Amygdala (tissue), 56 donors: ENCODE measurements at regions not wholly inside any gene's neighbourhood (a gene's known extent, or its start where the extent isn't known, plus 50 kb on each side); places are given as distances from the start of the nearest gene placed in this dataset.

Source experiments
- DNase-seq, 56 donors: peaks; one replicate each; lab custom pipeline; 2025; lab: John Stamatoyannopoulos, UW

- no peak for DNase-seq
Observed at GRCh38 chr13:77969299-77969698, 50.7 kb upstream of the EDNRB start.
